ENCODE measurements at regions not wholly inside any gene's neighbourhood (a gene's known extent, or its start where the extent isn't known, plus 50 kb on each side); places are given as distances from the start of the nearest gene placed in this dataset.

DNA sequence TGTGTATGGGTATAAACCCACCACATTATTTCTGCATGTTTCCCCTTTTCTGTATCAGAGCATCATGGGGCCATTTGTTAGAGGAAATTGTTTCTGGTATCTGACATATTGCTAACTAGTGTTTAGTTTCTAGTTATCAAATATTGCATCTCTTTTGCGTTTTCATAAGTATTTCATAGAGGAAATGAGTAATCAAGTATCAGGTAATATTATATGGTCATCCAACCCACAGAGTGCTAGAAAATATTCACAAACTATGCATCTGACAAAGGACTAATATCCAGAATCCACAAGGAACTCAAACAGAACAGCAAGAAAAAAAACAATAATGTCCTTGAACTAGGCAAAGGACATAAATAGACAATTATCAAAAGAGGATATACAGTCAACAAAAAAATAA lies 258.9 kb upstream of the LRIG3 start:
- no peak for TF ChIP-seq EZH2 (IDR thresholded peaks at IDR 0.05; ENCODE audit: borderline replicate concordance, low read depth, low read length, poor library complexity, severe bottlenecking)
- TF ChIP-seq, protein P1, sequence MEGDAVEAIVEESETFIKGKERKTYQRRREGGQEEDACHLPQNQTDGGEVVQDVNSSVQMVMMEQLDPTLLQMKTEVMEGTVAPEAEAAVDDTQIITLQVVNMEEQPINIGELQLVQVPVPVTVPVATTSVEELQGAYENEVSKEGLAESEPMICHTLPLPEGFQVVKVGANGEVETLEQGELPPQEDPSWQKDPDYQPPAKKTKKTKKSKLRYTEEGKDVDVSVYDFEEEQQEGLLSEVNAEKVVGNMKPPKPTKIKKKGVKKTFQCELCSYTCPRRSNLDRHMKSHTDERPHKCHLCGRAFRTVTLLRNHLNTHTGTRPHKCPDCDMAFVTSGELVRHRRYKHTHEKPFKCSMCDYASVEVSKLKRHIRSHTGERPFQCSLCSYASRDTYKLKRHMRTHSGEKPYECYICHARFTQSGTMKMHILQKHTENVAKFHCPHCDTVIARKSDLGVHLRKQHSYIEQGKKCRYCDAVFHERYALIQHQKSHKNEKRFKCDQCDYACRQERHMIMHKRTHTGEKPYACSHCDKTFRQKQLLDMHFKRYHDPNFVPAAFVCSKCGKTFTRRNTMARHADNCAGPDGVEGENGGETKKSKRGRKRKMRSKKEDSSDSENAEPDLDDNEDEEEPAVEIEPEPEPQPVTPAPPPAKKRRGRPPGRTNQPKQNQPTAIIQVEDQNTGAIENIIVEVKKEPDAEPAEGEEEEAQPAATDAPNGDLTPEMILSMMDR (conservative IDR thresholded peaks at IDR 0.05; ENCODE audit: low read depth, low read length), result no peak
- POLR2A ChIA-PET (ENCODE audit: low non-redundant PET), result no interaction called here
- BruUV-seq (replicated peaks), result no TSS peak
- no peak for DNase-seq (ENCODE audit: low spot score)
- H3K36me3 ChIP-seq (ENCODE audit: insufficient read depth, low read length, poor library complexity, severe bottlenecking), result no peaks in the 10 kb centered on the region
- no peaks in the 10 kb centered on the region for H3K9me3 ChIP-seq (ENCODE audit: low read depth, low read length, poor library complexity, severe bottlenecking)
- no peak overlapping the region for H3K27ac ChIP-seq (ENCODE audit: low read depth, low read length, poor library complexity, severe bottlenecking)
- CTCF ChIA-PET, result no interaction called here
- H3K27me3 ChIP-seq (replicated peaks; ENCODE audit: insufficient read depth, low read depth, low read length, poor library complexity), result no peaks in the 10 kb centered on the region
- H3K4me3 ChIP-seq (ENCODE audit: low read depth, low read length, poor library complexity, severe bottlenecking), result no peak overlapping the region
- intact Hi-C loops (cut with micrococcal nuclease; ENCODE audit: unreplicated experiment), result no loop called here
- H3K4me1 ChIP-seq (ENCODE audit: insufficient read depth, low read length, poor library complexity, severe bottlenecking), result no peaks in the 10 kb centered on the region

DNA sequence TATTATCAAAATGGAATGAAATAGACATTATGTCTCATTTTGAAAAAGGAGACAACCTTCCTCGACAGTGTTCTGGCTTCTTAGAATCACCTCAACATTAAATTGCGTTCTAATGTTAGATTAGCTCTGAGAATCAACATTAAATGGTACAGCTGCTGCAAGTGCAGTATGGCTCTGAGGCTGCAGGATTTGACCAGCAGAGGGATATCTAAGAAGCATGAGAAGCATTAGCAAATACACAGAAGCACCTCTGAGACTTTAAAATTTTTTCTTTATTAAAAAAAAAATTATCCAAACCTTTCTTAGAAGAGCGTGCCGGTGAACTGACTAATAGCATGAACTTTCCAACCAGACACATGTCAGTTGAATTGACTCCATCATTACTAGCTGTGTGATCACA lies 253.4 kb upstream of the LRIG3 start:
- Histone ChIP-seq H3K9me3 (ENCODE audit: low read depth, low read length, poor library complexity, severe bottlenecking) (no peaks in the 10 kb centered on the region), H3K27ac (ENCODE audit: low read depth, low read length, poor library complexity, severe bottlenecking) (no peak overlapping the region), H3K4me3 (ENCODE audit: low read depth, low read length, poor library complexity, severe bottlenecking) (no peak overlapping the region), H3K4me1 (ENCODE audit: insufficient read depth, low read length, poor library complexity, severe bottlenecking) (no peaks in the 10 kb centered on the region), H3K27me3 (replicated peaks; ENCODE audit: insufficient read depth, low read depth, low read length, poor library complexity) (no peaks in the 10 kb centered on the region), H3K36me3 (ENCODE audit: insufficient read depth, low read length, poor library complexity, severe bottlenecking) (no peaks in the 10 kb centered on the region)
- TF ChIP-seq, protein P1 (conservative IDR thresholded peaks at IDR 0.05; ENCODE audit: low read depth, low read length), result no peak
- TF ChIP-seq EZH2 (IDR thresholded peaks at IDR 0.05; ENCODE audit: borderline replicate concordance, low read depth, low read length, poor library complexity, severe bottlenecking), result no peak
- ChIA-PET POLR2A (ENCODE audit: low non-redundant PET) (no interaction called here), CTCF (interaction anchor here (0.6 kb wide), 1 partner anchor 451 kb away, joined by 3 read pairs; no protein-coding TSS in a partner anchor)
- no TSS peak for BruUV-seq (replicated peaks)
- peak; percentile 6 for DNase-seq (ENCODE audit: low spot score)
- intact Hi-C loops (cut with micrococcal nuclease; ENCODE audit: unreplicated experiment), result no loop called here

DNA sequence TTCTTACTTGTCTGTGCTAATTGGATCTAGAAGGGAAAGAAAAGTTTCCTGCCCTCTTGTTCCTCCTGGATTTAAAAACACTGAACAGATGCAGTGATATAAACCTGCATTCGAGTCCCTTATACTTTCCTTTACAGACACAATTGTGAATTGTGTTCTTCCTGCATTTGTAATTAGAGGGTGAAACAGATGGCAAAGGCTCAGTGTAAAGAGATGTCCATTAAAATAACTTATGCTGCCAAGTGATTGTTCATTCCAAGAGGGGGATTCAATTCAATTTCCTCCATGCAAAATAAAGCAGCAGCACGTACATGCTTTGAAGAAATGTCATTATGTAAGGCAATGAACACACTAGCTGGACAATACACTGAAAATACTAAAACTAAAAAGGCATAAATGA lies 248.3 kb upstream of the LRIG3 start:
- intact Hi-C loops (cut with micrococcal nuclease; ENCODE audit: unreplicated experiment), result loop anchor here (5.0 kb wide), 2 partner anchors 821 to 1186 kb away; no protein-coding TSS in a partner anchor
- Histone ChIP-seq H3K4me3 (ENCODE audit: low read depth, low read length, poor library complexity, severe bottlenecking) (no peak overlapping the region), H3K9me3 (ENCODE audit: low read depth, low read length, poor library complexity, severe bottlenecking) (no peaks in the 10 kb centered on the region), H3K36me3 (ENCODE audit: insufficient read depth, low read length, poor library complexity, severe bottlenecking) (no peaks in the 10 kb centered on the region), H3K27me3 (replicated peaks; ENCODE audit: insufficient read depth, low read depth, low read length, poor library complexity) (no peaks in the 10 kb centered on the region), H3K27ac (ENCODE audit: low read depth, low read length, poor library complexity, severe bottlenecking) (no peak overlapping the region), H3K4me1 (ENCODE audit: insufficient read depth, low read length, poor library complexity, severe bottlenecking) (no peaks in the 10 kb centered on the region)
- CTCF ChIA-PET, result no interaction called here
- no peak for TF ChIP-seq EZH2 (IDR thresholded peaks at IDR 0.05; ENCODE audit: borderline replicate concordance, low read depth, low read length, poor library complexity, severe bottlenecking)
- TF ChIP-seq, protein P1 (conservative IDR thresholded peaks at IDR 0.05; ENCODE audit: low read depth, low read length), result no peak
- DNase-seq (ENCODE audit: low spot score), result no peak
- no TSS peak for BruUV-seq (replicated peaks)
- POLR2A ChIA-PET (ENCODE audit: low non-redundant PET), result no interaction called here
